ENCODE measurements at regions not wholly inside any gene's neighbourhood (a gene's known extent, or its start where the extent isn't known, plus 50 kb on each side); places are given as distances from the start of the nearest gene placed in this dataset.

DNA sequence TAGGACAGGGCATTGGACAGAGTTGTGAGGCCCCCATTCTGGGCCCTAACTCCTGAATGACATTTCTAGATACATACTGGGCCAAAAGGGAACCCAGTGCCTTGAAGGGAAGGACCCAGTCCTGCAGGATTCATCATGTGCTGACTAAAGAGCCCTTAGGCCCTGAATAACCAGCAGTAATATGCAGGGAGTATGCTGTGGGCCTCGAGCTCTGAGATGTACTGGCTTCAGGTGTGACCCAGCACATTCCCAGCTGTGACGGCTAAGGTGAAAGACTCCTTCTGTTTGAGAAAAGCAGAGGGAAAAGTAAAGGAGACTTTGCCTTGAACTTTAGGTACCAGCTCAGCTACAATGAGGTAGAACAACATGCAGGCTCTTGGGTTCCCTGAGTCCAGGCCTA, 138.2 kb upstream of the HUWE1 start:
- TF ChIP-seq, protein P1, sequence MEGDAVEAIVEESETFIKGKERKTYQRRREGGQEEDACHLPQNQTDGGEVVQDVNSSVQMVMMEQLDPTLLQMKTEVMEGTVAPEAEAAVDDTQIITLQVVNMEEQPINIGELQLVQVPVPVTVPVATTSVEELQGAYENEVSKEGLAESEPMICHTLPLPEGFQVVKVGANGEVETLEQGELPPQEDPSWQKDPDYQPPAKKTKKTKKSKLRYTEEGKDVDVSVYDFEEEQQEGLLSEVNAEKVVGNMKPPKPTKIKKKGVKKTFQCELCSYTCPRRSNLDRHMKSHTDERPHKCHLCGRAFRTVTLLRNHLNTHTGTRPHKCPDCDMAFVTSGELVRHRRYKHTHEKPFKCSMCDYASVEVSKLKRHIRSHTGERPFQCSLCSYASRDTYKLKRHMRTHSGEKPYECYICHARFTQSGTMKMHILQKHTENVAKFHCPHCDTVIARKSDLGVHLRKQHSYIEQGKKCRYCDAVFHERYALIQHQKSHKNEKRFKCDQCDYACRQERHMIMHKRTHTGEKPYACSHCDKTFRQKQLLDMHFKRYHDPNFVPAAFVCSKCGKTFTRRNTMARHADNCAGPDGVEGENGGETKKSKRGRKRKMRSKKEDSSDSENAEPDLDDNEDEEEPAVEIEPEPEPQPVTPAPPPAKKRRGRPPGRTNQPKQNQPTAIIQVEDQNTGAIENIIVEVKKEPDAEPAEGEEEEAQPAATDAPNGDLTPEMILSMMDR (conservative IDR thresholded peaks at IDR 0.05; ENCODE audit: low read depth in 2 of 2), result no peak
- TF ChIP-seq EZH2 (IDR thresholded peaks at IDR 0.05; ENCODE audit: low read depth, unreplicated experiment) (no peak), CREB1 (CRISPR knock-in tag; IDR thresholded peaks at IDR 0.05; ENCODE audit: low read depth) (no peak), EZH2phosphoT487 (IDR thresholded peaks at IDR 0.05; ENCODE audit: unreplicated experiment) (no peak), JUNB (IDR thresholded peaks at IDR 0.05; ENCODE audit: unreplicated experiment) (no peak), POLR2AphosphoS5 (IDR thresholded peaks at IDR 0.05; ENCODE audit: low read depth) (no peak)
- TF ChIP-seq, protein P2, sequence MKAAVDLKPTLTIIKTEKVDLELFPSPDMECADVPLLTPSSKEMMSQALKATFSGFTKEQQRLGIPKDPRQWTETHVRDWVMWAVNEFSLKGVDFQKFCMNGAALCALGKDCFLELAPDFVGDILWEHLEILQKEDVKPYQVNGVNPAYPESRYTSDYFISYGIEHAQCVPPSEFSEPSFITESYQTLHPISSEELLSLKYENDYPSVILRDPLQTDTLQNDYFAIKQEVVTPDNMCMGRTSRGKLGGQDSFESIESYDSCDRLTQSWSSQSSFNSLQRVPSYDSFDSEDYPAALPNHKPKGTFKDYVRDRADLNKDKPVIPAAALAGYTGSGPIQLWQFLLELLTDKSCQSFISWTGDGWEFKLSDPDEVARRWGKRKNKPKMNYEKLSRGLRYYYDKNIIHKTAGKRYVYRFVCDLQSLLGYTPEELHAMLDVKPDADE (IDR thresholded peaks at IDR 0.05), result no peak
- TF ChIP-seq, protein P3, sequence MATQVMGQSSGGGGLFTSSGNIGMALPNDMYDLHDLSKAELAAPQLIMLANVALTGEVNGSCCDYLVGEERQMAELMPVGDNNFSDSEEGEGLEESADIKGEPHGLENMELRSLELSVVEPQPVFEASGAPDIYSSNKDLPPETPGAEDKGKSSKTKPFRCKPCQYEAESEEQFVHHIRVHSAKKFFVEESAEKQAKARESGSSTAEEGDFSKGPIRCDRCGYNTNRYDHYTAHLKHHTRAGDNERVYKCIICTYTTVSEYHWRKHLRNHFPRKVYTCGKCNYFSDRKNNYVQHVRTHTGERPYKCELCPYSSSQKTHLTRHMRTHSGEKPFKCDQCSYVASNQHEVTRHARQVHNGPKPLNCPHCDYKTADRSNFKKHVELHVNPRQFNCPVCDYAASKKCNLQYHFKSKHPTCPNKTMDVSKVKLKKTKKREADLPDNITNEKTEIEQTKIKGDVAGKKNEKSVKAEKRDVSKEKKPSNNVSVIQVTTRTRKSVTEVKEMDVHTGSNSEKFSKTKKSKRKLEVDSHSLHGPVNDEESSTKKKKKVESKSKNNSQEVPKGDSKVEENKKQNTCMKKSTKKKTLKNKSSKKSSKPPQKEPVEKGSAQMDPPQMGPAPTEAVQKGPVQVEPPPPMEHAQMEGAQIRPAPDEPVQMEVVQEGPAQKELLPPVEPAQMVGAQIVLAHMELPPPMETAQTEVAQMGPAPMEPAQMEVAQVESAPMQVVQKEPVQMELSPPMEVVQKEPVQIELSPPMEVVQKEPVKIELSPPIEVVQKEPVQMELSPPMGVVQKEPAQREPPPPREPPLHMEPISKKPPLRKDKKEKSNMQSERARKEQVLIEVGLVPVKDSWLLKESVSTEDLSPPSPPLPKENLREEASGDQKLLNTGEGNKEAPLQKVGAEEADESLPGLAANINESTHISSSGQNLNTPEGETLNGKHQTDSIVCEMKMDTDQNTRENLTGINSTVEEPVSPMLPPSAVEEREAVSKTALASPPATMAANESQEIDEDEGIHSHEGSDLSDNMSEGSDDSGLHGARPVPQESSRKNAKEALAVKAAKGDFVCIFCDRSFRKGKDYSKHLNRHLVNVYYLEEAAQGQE (IDR thresholded peaks at IDR 0.05; ENCODE audit: unreplicated experiment), result no peak
